ENCODE measurements at regions not wholly inside any gene's neighbourhood (a gene's known extent, or its start where the extent isn't known, plus 50 kb on each side); places are given as distances from the start of the nearest gene placed in this dataset.

DNA sequence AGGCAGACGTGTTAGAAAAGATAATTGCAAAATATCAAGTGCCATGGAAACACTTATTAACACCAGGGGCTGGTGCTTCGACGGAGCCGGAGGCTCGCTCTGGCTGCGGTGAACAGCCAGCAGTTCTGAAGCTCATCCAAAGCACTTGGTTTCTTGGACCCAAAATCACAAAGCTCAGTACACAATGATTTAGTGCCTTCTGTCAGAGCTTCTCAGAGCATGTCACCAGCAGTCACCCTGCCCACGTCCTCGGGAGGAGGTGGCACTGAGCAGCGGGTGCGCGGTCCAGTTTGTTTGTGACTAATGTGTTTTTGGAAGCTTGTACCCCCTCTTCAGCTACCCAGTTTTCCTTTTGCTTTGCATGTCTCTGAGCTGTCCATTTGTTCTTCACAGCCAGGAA lies 58.7 kb upstream of the KIRREL3 start:
- TF ChIP-seq, protein P1, sequence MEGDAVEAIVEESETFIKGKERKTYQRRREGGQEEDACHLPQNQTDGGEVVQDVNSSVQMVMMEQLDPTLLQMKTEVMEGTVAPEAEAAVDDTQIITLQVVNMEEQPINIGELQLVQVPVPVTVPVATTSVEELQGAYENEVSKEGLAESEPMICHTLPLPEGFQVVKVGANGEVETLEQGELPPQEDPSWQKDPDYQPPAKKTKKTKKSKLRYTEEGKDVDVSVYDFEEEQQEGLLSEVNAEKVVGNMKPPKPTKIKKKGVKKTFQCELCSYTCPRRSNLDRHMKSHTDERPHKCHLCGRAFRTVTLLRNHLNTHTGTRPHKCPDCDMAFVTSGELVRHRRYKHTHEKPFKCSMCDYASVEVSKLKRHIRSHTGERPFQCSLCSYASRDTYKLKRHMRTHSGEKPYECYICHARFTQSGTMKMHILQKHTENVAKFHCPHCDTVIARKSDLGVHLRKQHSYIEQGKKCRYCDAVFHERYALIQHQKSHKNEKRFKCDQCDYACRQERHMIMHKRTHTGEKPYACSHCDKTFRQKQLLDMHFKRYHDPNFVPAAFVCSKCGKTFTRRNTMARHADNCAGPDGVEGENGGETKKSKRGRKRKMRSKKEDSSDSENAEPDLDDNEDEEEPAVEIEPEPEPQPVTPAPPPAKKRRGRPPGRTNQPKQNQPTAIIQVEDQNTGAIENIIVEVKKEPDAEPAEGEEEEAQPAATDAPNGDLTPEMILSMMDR (IDR thresholded peaks at IDR 0.05; ENCODE audit: low read depth, low read length, poor library complexity, severe bottlenecking): no peak
- no peak for TF ChIP-seq EZH2phosphoT487 (IDR thresholded peaks at IDR 0.05; ENCODE audit: borderline replicate concordance, low read length)

Data from DOHH2 (cell line).